GM19239 (cell line): ENCODE measurements at regions not wholly inside any gene's neighbourhood (a gene's known extent, or its start where the extent isn't known, plus 50 kb on each side); places are given as distances from the start of the nearest gene placed in this dataset.
"Not testable (repeated sequence)": the region's sequence is repeated elsewhere in the genome, so short reads cannot be mapped to it uniquely, and the experiment has no call there.

Experiments
- DNase-seq: peaks from one replicate; pipeline ENCODE4 v3.0.0; 2011; ENCODE audit warnings: low spot score; ENCODE audit not compliant: insufficient read length
- FAIRE-seq: peaks from 2 replicates; lab custom pipeline; 2011; peaks lifted over from hg19 to GRCh38; lab: Jason Lieb, UNC

DNA sequence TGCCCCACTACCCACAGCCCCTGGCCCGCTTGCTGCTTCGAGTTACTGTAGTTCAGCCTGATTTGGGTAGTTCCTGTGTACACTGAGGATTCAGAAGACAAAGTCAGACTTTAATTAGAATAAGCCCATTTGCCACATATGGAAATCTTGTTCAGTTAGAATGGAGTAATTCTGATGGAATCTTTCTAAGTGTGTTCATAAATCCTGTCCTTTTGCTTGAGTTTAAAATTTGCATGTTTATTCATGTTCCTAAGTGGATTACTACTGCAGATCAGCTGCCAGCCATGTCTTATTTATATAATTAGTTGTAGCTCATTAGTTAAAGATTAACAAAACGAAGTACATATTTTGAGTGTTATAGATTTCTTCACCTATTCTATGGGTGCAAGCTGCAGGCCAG, 504.5 kb downstream of the PCNX1 start:
- peak; percentile 26 for FAIRE-seq
- no peak for DNase-seq

DNA sequence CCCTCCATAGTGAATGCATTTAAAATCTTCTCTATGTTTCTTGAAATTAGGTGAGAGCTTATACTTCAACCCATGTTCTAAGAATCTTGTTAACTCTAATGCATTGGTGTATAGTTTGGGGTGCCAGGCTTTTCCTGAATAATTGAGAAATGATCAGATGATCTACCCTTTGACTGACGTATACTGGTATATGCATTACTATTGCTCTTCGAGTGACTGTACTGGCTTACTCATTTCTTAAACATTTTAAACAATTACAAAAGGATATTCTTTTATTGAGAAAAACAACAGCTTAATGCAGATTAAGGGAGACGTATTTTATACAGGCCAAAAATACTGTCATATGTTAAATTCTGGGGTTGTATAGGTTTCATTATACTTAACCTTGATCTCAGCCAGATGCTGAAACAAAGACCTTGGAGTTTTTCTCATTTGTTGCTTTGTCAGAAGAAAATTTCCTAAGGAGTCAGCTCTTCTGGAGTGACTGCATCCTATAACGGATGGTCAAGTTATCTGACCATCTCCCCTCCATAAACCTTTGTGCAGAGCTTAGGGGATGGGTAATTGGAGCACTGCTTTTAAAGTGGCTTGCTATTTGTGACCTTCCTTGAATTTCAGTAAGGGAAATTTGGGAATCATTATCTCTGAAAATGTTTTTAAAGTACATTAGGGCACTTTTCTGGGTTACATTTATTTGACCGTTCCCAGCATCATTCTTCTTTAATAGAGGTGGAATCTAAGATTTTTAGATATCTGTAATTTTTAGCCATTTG, 507.6 kb downstream of the PCNX1 start:
- FAIRE-seq = no peak
- DNase-seq = no peak

DNA sequence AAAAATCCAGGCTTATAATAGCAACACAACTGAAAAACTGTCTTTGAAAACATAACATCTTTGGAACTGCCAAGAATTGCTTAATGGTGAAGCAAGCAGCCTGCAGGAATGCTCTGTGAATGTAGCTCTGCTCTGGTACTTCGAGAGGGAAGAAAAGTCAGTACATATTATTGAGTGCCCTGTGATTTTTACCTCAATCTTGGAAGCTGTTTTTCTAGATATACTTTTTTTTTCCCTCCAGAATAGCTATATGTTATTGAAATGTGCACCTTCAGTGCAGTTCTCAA, 508.1 kb downstream of the PCNX1 start:
- DNase-seq (no peak), FAIRE-seq (no peak)

DNA sequence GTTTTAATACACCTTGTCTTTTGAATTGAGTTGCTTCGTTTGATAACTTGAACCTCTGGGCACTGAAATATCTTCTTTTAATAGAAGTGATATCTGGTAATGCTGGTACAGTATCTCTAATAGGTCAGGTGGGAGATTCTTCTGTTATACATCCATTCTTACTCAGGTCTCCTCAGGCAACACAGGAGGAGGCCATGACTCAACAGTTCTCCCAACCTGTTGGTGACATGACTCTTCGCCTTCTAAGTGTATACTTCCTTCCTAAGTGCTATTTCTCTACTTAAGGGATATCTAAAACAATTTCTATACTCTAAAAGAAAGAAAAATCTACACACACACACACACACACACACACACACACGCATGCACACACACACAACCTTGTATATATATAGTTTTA, 509.1 kb downstream of the PCNX1 start:
- DNase-seq (no peak), FAIRE-seq (no peak)

DNA sequence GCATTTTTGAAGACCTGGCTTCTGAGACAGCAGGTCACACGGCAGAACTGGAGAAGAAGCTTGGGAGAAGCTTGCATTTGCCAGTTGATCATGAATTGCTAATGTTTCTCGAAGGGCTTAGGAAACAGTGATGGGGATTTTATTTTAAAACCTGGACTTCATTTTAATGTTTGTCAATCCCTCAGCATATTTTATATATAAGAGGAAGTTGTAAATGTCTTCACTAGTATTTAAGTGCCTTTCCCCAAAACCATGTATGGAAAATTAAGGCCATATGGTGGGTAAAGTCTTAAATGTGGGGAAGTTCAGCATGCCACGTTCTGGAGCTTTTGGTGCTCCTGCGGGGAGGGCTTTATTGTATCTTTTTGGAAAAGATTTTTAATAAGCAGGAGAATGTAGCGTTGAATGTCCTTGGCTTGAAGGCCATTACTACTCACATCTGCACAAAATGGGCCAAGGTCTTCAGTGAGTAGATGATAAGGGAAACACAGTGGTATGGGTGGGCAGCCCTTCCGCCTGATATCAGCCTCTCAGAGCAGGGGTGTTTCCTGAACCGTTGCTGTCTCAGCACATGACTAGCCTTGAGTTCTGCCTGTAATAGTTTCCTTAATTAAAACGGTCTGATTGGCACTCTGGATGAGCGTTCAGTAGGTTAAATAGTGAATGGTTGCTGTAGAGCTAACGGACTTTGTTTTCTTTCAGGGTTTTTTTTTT, 511.4 kb downstream of the PCNX1 start:
- no peak for FAIRE-seq
- DNase-seq = no peak

DNA sequence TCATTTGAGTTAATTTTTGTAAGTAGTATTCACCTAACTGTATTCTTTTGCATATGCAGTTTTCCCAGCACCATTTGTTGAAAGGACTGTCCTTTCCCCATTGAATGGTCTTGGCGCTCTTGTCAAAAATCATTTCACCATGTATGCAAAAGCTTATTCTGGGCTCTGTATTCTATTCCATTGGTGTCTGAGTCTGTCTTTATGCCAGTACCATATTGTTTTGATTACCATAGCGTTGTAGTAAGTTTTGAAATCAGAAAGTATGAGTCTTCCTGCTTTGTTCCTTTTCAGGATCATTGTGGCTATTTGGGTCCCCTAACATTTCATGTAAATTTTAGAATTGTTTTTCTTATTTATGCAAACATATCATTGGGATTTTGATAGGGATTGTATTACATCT, 508.7 kb upstream of the RGS6 start:
- FAIRE-seq (no peak), DNase-seq (no peak)

DNA sequence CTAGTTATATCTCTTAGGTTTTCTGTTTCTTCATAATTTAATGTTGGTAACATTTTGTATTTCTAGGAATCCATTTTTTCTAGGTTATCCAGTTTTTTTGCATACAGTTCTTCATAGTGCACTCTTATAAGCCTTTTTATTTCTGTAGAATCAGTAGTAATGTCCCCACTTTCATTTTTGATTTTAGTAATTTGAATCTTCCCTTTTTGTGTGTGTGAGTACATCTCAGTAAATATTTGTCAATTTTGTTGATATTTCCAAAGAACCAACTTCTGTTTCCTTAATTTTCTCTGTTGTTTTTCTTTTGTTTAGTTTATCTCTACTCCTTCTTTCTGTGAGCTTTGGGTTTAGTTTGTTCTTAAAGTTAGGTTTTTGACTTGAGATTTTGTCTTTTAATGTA, 507.3 kb upstream of the RGS6 start:
- FAIRE-seq (no peak), DNase-seq (no peak)

DNA sequence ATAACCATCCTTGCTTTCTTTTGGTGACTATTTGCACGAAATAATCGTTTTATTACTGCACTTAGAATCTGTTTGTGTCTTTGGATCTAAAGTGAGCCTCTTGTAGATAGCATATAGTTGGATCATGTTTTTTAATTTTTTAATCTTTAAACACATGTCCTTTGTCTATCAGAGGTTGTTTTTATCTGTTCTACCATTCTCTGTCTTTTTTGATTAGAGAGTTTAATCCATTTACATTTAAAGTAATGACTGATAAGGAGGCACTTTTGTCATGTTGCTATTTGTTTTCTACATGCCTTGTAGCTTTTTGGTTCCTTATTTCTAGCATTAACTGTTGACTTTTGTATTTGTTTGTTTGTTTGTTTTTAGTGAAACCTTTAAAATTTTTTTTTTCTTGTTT, 506.2 kb upstream of the RGS6 start:
- DNase-seq (no peak), FAIRE-seq (no peak)

DNA sequence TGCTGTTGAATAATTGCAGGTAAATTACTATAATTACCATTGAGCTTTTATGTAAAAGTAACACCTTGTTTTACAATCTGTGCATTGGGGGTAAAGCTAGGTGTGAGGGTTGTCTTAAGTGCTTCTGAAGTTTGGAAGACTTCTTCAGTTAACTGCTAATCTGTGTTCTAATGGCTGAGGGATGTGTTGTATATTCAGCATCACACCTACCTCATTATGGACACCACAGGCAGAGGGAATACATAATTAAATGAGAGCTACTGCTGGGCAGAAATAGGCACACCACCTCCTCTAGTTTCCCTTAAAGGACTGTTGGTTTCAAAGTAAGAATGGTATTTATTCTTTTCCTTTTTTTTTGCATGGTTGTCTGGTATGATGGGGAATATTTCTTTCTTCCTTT, 502.3 kb upstream of the RGS6 start:
- DNase-seq = no peak
- peak; percentile 59 for FAIRE-seq

DNA sequence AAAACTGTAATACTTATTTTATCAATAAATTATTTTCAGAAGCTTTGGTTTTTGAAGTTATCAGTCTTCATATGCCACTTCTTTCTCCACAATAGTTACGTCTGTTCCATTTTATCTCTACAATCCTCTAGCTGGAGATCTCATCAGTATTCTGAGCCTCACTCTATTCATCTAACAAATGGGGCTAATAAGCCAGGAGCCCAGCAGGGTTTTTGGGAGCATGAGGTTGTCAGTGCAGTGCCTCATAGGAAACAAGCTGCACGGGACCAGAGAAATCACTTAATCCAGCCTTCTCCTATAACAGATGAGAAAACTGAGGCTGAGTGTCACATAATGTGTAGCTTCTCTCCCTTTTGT, 501.9 kb upstream of the RGS6 start:
- DNase-seq = no peak
- no peak for FAIRE-seq

DNA sequence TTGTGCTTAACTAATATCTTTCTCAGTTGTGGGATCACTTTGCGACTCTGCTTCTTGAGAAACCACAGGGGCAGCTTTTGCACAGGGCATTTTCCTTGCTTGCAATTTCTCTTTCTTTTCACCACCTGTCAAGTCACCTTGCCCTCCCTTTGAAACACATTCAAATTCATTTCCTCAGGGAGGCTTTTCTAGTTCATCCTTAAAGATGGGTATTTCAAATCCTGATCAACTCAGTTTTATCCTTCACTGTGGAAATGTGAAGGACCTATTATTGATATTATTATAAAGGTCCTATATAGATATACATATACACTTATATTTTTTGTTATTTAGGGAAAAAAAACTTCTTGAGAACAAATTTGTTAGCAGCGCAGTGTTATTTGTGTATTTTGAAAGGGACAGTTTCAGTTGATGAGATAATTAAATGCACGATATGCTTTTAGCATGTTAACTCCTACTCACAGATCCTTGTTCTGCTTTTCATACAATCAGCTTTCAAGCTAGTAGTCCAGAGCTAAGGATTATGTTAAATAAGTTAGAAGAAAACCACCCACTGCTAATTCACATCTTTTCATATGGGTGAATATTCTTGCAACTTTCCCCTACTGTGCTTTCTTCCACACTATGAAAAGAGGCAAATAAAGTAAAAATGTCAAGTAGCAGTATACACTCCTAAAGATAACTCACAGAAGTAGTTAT, 501.4 kb upstream of the RGS6 start:
- DNase-seq = peak; percentile 13
- peak; percentile 98 for FAIRE-seq

DNA sequence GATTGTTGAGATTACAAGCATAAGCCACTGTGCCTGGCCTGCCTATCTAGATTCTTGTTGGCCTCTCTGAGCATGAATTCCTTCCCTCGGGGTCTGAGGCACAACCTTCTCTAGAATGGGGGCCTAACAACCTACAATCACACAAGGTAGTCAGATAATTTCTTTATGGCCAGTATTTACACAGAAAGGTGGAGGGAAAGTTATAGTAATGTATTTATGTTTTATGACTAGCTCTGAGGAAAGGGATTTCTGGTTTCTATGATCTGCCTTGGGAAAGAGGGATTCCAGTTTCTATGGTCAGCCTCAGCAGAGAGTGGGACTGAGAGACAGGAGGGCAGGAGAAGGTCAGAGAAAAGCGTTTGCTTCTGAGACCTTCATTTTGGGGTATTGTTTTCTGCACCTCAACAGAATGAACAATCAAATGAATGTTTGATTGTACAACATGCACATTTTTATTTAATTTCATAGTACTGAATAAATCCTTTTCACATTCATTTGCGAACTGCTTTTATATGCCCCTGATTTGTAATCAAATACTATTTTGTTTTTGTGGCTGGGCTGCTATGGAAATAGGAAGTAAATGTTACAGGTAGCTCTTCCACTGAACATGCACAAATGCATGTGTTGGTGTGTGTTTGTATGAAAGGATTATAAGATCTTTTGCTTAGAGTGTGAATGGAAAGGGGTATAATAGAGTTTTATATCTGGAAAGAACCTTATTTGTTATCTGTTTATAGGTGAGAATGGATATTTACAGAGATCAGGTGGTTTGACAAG, 499.7 kb upstream of the RGS6 start:
- no peak for DNase-seq
- peak; percentile 68 for FAIRE-seq

DNA sequence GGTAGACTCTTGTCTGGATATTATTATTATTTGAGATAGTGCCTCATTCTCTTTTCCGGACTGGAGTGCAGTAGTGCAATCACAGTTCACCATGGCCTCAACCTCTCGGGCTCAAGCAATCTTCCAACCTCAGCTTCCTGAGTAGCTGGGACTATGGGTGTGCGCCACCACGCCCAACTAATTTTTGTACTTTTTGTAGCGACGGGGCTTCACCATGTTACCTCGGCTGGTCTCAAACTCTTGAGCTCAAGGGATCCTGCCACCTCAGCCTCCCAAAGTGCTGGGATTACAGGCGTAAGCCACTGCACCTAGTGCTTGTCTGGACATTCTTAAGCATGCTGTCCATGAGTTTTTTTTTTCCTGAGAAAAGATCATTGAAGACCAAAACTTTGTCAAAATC, 498.9 kb upstream of the RGS6 start:
- no peak for FAIRE-seq

DNA sequence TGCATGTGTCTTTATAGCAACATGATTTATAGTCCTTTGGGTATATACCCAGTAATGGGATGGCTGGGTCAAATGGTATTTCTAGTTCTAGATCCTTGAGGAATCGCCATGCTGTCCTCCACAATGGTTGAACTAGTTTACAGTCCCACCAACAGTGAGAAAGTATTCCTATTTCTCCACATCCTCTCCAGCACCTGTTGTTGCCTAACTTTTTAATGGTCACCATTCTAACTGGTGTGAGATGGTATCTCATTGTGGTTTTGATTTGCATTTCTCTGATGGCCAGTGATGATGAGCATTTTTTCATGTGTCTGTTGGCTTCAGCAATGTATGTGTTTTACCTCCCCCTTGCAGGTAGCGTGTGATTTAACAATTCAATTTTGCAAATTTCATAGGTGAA, 496.6 kb upstream of the RGS6 start:
- FAIRE-seq = not testable (repeated sequence)

More for the DNA sequence above, 498.9 kb upstream of the RGS6 start:
- no peak for DNase-seq

DNA sequence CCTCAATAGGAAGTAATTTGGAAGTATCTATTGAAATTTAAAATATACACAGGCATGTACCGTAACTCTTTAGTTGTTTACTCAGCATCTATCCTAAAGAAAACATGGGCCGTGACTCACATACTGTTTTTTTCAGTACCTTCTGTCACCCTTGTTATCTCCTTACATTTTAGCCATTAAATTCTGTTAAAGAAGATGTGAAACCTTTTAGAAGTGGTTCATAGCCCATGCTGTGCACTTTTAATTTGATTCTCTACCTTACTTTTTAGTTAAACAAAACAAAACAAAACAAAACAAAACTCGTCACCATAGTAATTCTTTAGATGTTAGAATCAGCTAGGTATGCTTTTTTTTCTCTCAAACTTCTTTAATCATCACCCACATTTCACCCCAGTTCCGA, 494.4 kb upstream of the RGS6 start:
- DNase-seq = no peak
- FAIRE-seq = no peak

More for the DNA sequence above, 496.6 kb upstream of the RGS6 start:
- DNase-seq = not testable (repeated sequence)

DNA sequence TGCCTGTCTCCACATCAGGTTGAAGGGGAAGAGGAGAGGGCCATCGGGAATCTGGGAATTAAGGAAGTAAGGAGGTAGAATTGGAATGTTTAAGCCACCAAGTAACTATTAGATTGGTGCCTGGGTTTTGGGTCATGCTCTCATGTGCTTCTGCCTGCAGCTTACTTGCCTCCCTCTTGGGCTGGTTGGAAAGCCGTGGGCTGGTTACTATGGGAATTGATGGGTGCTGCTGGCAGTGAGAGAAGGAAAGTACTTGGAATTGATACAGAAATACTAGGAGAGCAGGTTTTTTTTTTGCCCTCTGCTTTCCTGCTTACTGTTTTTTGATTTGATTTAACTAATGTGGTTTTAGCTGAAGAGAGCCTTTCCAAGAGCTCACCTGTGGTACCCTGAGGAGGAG, 493.5 kb upstream of the RGS6 start:
- no peak for FAIRE-seq

DNA sequence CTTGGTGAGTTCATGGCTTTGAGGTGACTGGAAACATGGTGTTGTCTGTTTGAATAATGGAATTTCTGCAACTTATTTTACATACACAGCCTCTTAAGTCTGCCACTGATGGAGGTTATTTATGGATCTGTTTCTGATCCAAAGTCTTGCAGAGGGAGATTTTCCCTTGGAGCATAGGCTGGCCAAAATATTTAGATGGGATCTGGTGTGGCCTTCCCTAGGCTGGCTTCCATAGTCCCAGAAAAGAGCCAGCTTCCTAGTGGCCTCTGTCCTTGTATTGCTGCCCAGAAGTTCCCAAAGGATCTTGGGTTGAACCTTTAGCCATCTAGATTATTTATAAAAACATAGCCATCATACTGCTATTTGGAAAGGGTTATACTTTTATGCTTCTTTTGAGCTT, 491.1 kb upstream of the RGS6 start:
- FAIRE-seq = peak; percentile 35
- no peak for DNase-seq

More for the DNA sequence above, 493.5 kb upstream of the RGS6 start:
- no peak for DNase-seq

DNA sequence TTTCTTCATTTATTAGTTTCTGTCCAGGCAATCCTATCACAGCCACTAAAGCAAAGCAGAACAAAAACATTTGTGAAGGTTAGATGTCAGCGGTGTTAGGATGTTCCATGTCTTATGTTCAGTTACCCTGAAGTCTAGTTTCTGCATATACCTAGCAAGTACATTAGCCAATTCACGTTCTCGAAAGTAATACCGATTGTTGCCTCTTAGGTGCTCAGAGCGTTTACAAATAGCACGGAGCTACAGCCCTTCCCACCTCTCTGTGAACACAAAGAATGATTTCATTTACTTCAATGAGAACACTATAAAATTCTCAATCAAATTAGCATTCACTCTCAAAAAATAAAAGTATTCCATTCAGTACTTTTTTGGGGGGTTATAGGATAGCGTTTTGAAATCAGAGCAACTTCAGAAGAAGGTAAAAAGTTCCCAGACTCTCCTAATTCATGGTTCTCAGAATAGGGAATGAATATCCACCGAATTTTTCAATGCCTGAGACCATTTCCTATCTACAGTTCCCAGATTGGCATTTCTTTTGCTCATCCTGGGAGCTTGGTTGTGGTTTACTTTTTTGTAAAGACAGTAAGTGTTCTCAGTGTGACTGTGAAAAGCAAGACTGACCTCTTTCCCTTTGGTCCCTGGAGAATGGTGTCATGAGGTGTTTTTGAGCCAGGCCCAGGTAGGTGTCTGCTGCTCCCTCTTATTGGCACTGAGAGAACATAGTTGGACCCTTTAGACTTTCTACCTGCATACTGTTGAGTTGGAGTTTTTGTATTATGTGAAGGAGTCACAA, 488.0 kb upstream of the RGS6 start:
- FAIRE-seq (peak; percentile 71), DNase-seq (no peak)

DNA sequence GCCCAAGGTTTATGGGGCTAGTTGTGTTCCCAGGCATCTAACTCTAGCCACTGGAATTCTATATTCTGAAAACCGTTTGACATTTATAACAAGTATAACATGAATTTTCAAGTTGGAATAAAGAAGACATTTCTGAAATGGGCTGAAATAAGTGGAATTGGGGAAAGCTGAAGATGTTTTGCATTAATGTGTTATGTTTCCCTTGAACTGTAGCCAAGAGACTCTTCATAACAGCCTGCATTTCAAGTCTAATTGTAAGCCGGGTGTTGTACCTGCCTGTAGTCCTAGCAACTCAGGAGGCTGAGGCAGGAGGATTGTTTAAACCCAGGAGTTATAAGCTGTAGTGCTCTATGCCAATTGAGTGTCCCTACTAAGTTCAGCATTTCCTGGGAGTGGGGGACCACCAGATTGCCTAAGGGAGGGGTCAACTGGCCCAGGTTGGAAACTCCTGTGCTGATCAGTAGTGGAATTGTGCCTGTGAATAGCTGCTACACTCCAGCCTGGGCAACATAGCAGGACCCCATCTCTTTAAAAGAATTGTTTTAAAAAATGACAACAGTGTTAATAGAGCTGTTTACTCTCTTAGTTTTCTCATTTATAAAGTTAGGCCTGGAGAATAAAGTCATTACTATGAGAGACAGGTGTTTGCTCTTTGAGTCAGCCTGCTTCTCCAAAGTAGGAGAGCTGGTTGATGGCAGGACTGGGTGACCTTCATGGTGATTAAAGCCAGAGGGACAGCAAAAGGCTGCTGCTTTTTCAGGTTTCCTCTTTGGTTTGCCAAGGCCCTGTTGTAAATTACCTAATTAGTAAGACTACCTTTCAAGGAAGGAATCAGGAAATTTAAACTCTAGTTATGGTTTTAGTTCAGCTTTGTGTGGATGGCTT, 483.6 kb upstream of the RGS6 start:
- no peak for DNase-seq
- peak; percentile 74 for FAIRE-seq
